H9 (cell line): ENCODE measurements at regions not wholly inside any gene's neighbourhood (a gene's known extent, or its start where the extent isn't known, plus 50 kb on each side); places are given as distances from the start of the nearest gene placed in this dataset.

Experiments used
- DNase-seq: peaks from one replicate; pipeline ENCODE4 v3.0.0-alpha.2; 2017
- H2AFZ ChIP-seq: one replicate; pipeline ENCODE4 v1.6.1; 2013; ENCODE audit warnings: mild to moderate bottlenecking, low read length, control low read depth, moderate library complexity
- H2AK5ac ChIP-seq: 2 replicates; pipeline ENCODE4 v1.6.1; 2013; ENCODE audit warnings: low read length, control low read depth, mixed read lengths; ENCODE audit not compliant: insufficient read length
- H2BK120ac ChIP-seq: one replicate; pipeline ENCODE4 v1.6.1; 2013; ENCODE audit warnings: low read depth, mild to moderate bottlenecking, low read length, control low read depth, inconsistent platforms; ENCODE audit not compliant: poor library complexity, severe bottlenecking
- H2BK12ac ChIP-seq: 2 replicates; pipeline ENCODE4 v1.6.1; 2013; ENCODE audit warnings: low read length, control low read depth, mixed read lengths, low read depth; ENCODE audit not compliant: insufficient read length
- H2BK15ac ChIP-seq: 2 replicates; pipeline ENCODE4 v1.6.1; 2013; ENCODE audit warnings: low read depth, low read length, control low read depth
- H2BK20ac ChIP-seq: one replicate; pipeline ENCODE4 v1.6.1; 2013; ENCODE audit warnings: low read depth, mild to moderate bottlenecking, low read length, control low read depth, inconsistent platforms; ENCODE audit not compliant: poor library complexity, severe bottlenecking
- H2BK5ac ChIP-seq: 2 replicates; pipeline ENCODE4 v1.6.1; 2013; ENCODE audit warnings: low read length, control low read depth, mixed read lengths; ENCODE audit not compliant: insufficient read length
- H3K14ac ChIP-seq: 2 replicates; pipeline ENCODE4 v1.6.1; 2013; ENCODE audit warnings: low read length, control low read depth; ENCODE audit not compliant: insufficient read depth
- H3K18ac ChIP-seq: 2 replicates; pipeline ENCODE4 v1.6.1; 2013; ENCODE audit warnings: low read depth, mild to moderate bottlenecking, mixed read lengths, low read length, control low read depth; ENCODE audit not compliant: insufficient read length
- H3K23ac ChIP-seq: 2 replicates; pipeline ENCODE4 v1.6.1; 2013; ENCODE audit warnings: low read length, control low read depth, mixed read lengths, low read depth; ENCODE audit not compliant: insufficient read length
- H3K23me2 ChIP-seq: 2 replicates; pipeline ENCODE4 v1.6.1; 2013; ENCODE audit warnings: low read depth, mild to moderate bottlenecking, mixed read lengths, low read length, control low read depth; ENCODE audit not compliant: insufficient read length, poor library complexity, severe bottlenecking
- H3K27ac ChIP-seq: 2 replicates; pipeline ENCODE4 v1.5.1; 2013; ENCODE audit warnings: low read length, control low read depth, mixed read lengths, low read depth; ENCODE audit not compliant: insufficient read length
- H3K27me3 ChIP-seq: 2 replicates; pipeline ENCODE4 v1.6.1; 2013; ENCODE audit warnings: low read length, control low read depth, inconsistent platforms; ENCODE audit not compliant: insufficient read depth
- H3K4ac ChIP-seq: 2 replicates; pipeline ENCODE4 v1.6.1; 2013; ENCODE audit warnings: low read depth, mild to moderate bottlenecking, control low read depth, inconsistent platforms, low read length, moderate library complexity
- H3K4me1 ChIP-seq: 2 replicates; pipeline ENCODE4 v1.6.1; 2013; ENCODE audit warnings: low read length, control low read depth, inconsistent platforms; ENCODE audit not compliant: insufficient read depth
- H3K4me2 ChIP-seq: 2 replicates; pipeline ENCODE4 v1.6.1; 2013; ENCODE audit warnings: low read length, control low read depth, mixed read lengths; ENCODE audit not compliant: insufficient read length, insufficient read depth
- H3K56ac ChIP-seq: 2 replicates; pipeline ENCODE4 v1.6.1; 2013; ENCODE audit warnings: low read depth, mild to moderate bottlenecking, mixed read lengths, low read length, control low read depth; ENCODE audit not compliant: insufficient read length
- H3K79me1 ChIP-seq: 2 replicates; pipeline ENCODE4 v1.6.1; 2013; ENCODE audit warnings: low read depth, mild to moderate bottlenecking, moderate library complexity, low read length, control low read depth, inconsistent platforms; ENCODE audit not compliant: insufficient read depth, poor library complexity, severe bottlenecking
- H3K79me2 ChIP-seq: 2 replicates; pipeline ENCODE4 v1.6.1; 2013; ENCODE audit warnings: low read length, control low read depth, inconsistent platforms; ENCODE audit not compliant: insufficient read depth
- H3K9ac ChIP-seq: 2 replicates; pipeline ENCODE4 v1.6.1; 2013; ENCODE audit warnings: low read length, control low read depth, mixed read lengths; ENCODE audit not compliant: insufficient read length; ENCODE audit errors: extremely low read depth
- H3K9me3 ChIP-seq: one replicate; pipeline ENCODE4 v1.6.1; 2013; ENCODE audit warnings: low read depth, low read length, inconsistent platforms; ENCODE audit not compliant: control insufficient read depth
- H3T11ph ChIP-seq: one replicate; pipeline ENCODE4 v1.6.1; 2013; ENCODE audit warnings: mild to moderate bottlenecking, low read length, control low read depth, inconsistent platforms
- H4K20me1 ChIP-seq: one replicate; pipeline ENCODE4 v1.6.1; 2013; ENCODE audit not compliant: control insufficient read depth, insufficient read length, insufficient read depth
- H4K5ac ChIP-seq: 2 replicates; pipeline ENCODE4 v1.6.1; 2013; ENCODE audit warnings: low read depth, mild to moderate bottlenecking, mixed read lengths, low read length, control low read depth; ENCODE audit not compliant: insufficient read length
- H4K8ac ChIP-seq: replicated peaks from 2 replicates; pipeline ENCODE4 v1.6.1; 2013; ENCODE audit warnings: low read length, control low read depth, mixed read lengths, low read depth; ENCODE audit not compliant: insufficient read length
- H4K91ac ChIP-seq: 2 replicates; pipeline ENCODE4 v1.6.1; 2013; ENCODE audit warnings: low read depth, mild to moderate bottlenecking, moderate library complexity, mixed read lengths, low read length, control low read depth; ENCODE audit not compliant: insufficient read length
- H3K27ac Mint-ChIP-seq, 3 experiments: 2 replicates in 2 of 3; 3 replicates in 1 of 3; pipeline ENCODE4 v1.8.0; 2020 to 2021; ENCODE audit warnings: mixed read lengths in 3 of 3, mild to moderate bottlenecking in 1 of 3, moderate library complexity in 1 of 3
- H3K27me3 Mint-ChIP-seq: 2 replicates; pipeline ENCODE4 v1.8.0; 2021; ENCODE audit warnings: low read depth, mild to moderate bottlenecking, moderate library complexity, mixed read lengths
- H3K36me3 Mint-ChIP-seq, 3 experiments: 2 replicates in 2 of 3; 3 replicates in 1 of 3; pipeline ENCODE4 v1.8.0; 2020 to 2021; ENCODE audit warnings: low read depth in 3 of 3, mixed read lengths in 3 of 3; ENCODE audit not compliant: insufficient read depth in 1 of 3
- H3K4me1 Mint-ChIP-seq, 2 experiments: 2 replicates each; pipeline ENCODE4 v1.8.0; 2020; ENCODE audit warnings: mixed read lengths in 2 of 2
- H3K4me3 Mint-ChIP-seq, 2 experiments: 2 replicates in 1 of 2; 3 replicates in 1 of 2; pipeline ENCODE4 v1.8.0; 2020 to 2021; ENCODE audit warnings: mild to moderate bottlenecking in 2 of 2, mixed read lengths in 2 of 2, moderate library complexity in 1 of 2
- H3K9me3 Mint-ChIP-seq, 2 experiments: 2 replicates in 1 of 2; 3 replicates in 1 of 2; pipeline ENCODE4 v1.8.0; 2020; ENCODE audit warnings: mild to moderate bottlenecking in 2 of 2, mixed read lengths in 2 of 2, moderate library complexity in 1 of 2
- CTCF ChIP-seq: fragments of 200-600 bp; sonication (generic); conservative IDR thresholded peaks from 3 replicates; pipeline ENCODE4 v1.8.0; 2021; ENCODE audit warnings: antibody characterized with exemption, mild to moderate bottlenecking
- WGBS: extraction: QIAGEN DNeasy Blood & Tissue Kit; methylation state at CpG from one replicate; pipeline ENCODE4 v1.1.7; 2013; ENCODE audit warnings: missing lambda C conversion rate, low lambda C conversion rate, mixed read lengths; ENCODE audit not compliant: insufficient read length; ENCODE audit errors: extremely low coverage; 5-methylcytosine and 5-hydroxymethylcytosine counted together

- H4K8ac ChIP-seq = no peak overlapping the region
- no peak overlapping the region for H2BK120ac ChIP-seq
- H3K4me1 Mint-ChIP-seq = peaks cover 11 to 14% of the 10 kb centered on the region in 2 experiments
- no peak overlapping the region for H3K4me3 Mint-ChIP-seq
- no peak overlapping the region for H3K56ac ChIP-seq
- H3K9me3 Mint-ChIP-seq = no peaks in the 10 kb centered on the region
- no peaks in the 10 kb centered on the region for H3K36me3 Mint-ChIP-seq
- H2BK12ac ChIP-seq = no peak overlapping the region
- H3K27ac ChIP-seq = no peak overlapping the region
- no peak overlapping the region for H3K4ac ChIP-seq
- H2BK5ac ChIP-seq = no peak overlapping the region
- no peak for DNase-seq
- no peak overlapping the region for H3K23ac ChIP-seq
- no peak overlapping the region for H3K14ac ChIP-seq
- no peak overlapping the region for H2BK20ac ChIP-seq
- H3K18ac ChIP-seq = no peak overlapping the region
- no peaks in the 10 kb centered on the region for H3K9me3 ChIP-seq
- no CpG with 5 or more reads among the region's 3 CpGs for WGBS
- no peak overlapping the region for H3K9ac ChIP-seq
- no peaks in the 10 kb centered on the region; the same call in none of the 2 replicates for H3K4me1 ChIP-seq
- no peak overlapping the region for H2BK15ac ChIP-seq
- no peaks in the 10 kb centered on the region for H3K27me3 ChIP-seq
- H3T11ph ChIP-seq = no peak overlapping the region
- H2AK5ac ChIP-seq = no peak overlapping the region
- no peak overlapping the region for H3K27ac Mint-ChIP-seq
- no peaks in the 10 kb centered on the region for H4K20me1 ChIP-seq
- H4K91ac ChIP-seq = no peak overlapping the region
- no peak overlapping the region for H4K5ac ChIP-seq
- no peaks in the 10 kb centered on the region for H3K23me2 ChIP-seq
- H3K27me3 Mint-ChIP-seq = no peaks in the 10 kb centered on the region
- H3K79me2 ChIP-seq = no peaks in the 10 kb centered on the region
- H3K79me1 ChIP-seq = no peaks in the 10 kb centered on the region
- no peak overlapping the region for H3K4me2 ChIP-seq
- H2AFZ ChIP-seq = no peak overlapping the region
- no peak for TF ChIP-seq CTCF
These were observed 121.8 kb downstream of the SUDS3 start for GRCh38 chr12:118498171-118498570.
